HG03354 (cell line): ENCODE measurements at regions not wholly inside any gene's neighbourhood (a gene's known extent, or its start where the extent isn't known, plus 50 kb on each side); places are given as distances from the start of the nearest gene placed in this dataset.
"Not testable (repeated sequence)": the region's sequence is repeated elsewhere in the genome, so short reads cannot be mapped to it uniquely, and the experiment has no call there.

Experiments
- ATAC-seq: cut with Tn5 transposase; IDR thresholded peaks from one replicate; pipeline ENCODE4 v1.9.1; 2021; ENCODE audit warnings: mild to moderate bottlenecking; ENCODE audit not compliant: unreplicated experiment, poor library complexity, severe bottlenecking

DNA sequence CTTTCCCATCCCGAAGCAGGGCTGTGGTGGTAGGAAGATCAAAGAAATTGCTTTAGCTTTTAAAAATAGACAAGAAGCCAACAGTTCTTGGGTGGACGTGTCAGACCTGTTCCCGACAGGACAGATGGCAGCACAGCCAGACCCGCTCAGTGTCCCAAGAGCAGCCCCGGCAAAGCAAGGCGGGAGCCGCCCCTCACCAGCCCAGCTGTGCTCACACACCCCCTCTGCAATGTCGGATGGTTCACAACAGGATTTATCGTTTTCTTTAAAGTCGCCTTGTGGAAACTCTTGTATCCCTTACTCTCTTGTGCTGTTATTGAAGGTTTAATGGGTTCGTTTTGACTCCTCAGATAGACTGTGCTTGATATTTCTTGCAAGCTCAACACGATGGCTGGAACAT is 302.4 kb downstream of the THBS2 start:
- no peak for ATAC-seq

DNA sequence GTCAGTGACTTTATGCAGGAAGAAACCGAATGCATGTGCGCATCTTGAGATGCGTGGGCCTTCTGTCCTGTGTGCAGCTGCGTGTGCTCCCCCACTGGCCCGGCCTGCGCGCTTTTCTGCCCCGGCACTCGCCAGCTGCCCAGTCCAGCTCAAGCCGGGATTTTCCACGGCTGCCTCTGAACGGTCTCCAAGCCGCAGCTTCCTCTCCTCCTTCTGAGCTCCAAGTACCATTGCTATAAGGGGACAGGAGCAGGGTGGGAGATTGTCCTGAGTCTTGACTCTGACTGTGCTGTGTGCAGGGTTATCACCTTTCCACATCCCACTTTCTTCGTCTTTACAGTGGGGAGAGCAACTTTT is 302.8 kb downstream of the THBS2 start:
- ATAC-seq: no peak

DNA sequence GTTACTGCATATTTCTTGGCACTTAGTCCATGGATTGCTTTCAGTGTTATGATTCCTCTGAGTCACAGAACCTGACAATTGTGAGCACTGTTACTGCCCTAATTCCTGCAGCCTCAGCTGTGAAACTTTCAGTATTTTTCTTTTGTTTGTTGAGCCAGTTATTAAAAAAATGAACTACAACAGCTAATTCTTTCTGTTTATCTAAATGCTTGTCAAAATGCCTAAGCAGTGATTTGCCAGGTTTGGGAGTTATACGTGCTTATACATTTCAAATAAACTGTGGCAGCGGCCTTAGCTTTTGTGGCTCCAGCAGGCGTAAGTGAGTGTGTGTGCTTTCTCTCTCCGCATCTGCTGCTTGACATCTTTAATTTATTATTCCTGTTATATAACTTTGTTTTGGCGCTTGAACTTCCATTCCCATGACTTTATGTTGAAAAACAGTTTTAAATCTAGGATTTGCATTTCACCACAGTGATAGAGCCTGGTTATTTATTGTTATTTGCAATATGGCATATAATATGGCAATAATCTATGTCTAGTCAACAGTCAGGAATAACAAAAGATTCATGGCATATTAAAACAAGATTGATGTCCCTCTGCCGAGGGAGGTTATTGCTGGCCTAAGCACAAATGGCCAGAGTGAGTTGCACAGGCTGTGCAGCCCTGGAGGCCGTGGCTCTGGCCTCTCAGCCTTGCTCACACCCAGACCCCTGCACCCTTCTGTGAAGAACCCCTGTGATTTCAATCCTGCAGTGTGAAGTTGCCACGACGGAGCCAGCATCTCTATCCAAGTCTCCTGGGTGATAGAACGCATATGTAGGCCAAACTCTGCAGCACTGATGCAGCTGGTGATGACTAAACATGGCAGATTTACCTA is 303.4 kb downstream of the THBS2 start:
- ATAC-seq: no peak

DNA sequence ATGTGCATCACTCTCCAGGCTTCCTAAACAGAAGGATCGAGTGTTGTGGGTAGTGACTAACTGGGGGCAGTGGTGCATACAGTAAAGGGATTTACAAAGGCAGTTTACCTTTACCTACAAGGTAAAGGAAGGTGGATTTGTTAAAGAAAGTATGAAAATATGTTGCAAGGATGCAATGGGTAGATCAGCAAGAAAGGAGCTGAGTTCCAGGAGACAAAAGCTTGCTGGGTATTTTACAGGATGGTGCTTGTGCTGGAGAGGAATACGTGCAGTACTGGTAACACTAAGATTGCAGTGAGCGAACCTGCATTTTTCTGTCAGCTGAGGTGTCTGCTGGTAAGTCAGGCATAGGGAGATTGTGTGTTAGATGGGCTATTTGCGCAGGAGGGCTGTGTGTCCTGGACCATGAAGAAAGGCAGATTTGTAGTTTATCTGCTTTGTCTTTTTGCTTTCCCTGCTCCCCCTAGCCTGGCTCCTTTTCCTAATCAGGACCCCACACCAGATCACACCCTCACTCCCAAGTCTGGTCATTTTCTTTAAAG is 304.6 kb downstream of the THBS2 start:
- ATAC-seq: no peak

DNA sequence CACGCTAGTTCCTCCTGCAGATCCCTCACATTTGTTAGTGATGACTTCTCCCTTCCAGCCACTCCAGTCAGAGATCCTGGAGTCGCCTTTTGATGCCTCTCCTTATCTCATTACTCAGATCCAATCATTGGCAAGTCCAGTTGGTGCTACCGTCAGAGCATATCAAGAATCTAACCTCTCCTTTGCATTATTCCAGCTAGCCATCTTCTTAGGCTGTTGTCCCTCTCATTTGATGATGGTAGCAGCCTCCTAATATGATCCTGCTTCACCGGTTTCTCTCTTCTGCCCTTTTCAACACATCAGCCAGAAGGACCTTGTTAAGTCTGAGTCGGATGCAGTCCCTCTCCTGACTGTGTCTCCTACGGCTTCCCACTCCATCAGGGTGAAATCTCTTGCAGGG is 305.6 kb downstream of the THBS2 start:
- no peak for ATAC-seq

DNA sequence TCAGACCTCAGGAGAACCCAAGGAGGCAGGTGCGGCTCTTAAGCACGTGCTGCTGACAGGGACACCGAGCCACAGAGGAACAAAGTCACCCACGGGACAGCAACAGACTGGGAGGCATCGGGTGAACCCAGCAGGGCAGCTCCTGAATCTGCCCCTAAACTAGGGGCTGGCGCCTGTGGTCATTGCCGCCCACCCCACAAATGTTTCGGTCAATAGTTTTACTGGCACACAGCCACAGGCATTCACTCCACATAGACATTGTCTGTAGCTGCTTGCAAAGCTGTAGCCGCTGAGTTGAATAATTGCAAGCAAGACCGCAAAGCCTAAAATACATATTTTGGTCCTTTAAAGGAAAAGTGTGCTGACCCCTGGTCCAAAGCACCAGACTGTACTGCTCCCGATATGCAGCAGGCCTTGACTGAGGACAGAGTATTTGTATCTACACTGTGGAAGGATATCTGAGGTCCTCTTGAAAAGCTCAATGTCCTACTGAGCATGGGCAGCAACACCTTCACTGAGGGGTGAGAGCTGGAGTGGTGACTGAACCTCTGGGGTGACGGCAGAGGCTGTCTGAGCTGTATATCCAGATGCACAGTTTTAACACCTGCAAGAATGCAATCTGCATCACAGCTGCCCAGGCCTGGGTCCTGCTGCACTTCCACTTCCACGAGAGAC is 310.3 kb downstream of the THBS2 start:
- no peak for ATAC-seq

DNA sequence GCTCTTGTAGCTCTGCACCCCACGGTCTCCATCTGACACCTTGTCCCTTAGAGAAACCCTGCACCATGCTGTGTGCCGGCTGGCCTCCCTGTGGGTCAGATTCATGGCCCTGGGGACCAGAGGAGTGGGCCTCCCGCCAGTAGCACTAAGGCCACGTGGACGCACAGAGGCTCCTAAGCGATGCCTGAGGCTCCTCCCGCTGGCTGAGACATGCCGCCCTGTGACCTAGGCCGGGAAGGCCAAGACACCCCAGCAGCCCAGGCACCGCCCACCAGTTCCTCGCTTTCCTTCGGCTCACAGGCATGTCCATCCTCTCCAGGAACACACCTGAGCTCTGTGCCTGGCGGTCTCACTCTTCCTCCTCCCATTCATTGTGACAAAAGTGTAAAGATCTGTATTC is 311.0 kb downstream of the THBS2 start:
- ATAC-seq: no peak

DNA sequence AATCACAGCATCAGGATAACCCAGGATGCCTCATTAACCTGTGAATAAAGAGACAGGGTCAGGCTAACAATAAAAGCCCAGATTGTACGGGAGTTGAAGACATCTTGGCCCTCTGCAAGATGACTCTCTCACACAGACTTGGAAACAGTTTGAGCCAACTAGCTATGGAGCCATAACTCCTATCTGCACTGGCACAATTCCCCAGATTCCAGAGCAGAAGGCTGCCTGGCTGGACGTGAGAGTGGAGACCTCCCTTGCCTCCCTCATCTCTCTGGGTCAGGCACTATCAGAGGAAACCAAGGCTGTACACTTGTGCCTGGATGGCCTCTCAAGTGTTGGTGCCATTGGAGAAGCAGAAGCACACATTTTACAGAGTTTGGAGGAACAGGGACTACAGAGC is 312.6 kb downstream of the THBS2 start:
- ATAC-seq: no peak

DNA sequence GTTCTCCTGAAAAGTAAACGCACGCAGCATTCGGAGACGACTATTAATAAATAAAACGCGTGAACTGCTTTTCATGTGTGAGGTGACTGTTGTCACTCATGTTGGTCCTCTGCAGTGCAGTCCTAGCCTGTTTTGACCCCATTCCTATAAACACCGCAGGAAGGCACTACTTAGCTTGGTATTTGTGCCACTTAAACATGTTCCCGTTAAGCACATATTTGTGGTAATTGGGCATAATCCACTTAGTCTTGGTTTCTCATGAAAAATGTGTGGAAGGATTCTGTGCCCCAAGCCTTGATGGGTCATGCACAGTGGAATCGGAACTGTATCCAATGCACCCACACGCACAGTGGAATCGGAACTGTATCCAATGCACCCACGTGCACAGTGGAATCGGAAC is 313.9 kb downstream of the THBS2 start:
- ATAC-seq: no peak

DNA sequence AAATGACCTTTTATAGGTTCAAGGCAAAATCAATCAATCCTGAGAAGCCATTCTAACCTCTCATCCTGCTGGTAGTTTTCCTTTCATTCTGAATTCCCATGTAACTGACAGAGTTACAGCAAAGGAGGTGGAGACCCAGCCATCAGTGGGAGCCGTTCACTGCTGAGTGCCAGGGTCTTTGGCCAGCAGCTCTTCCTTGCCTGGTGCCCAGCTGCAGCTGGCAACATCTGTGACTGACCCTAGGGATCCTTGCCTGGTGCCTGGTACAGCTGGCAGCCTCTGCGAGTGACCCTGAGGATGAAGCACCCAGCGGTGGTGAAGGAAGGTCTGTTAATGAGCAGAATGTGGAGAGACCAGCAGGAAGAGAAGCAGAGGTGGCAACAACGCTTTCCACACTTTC is 314.6 kb downstream of the THBS2 start:
- no peak for ATAC-seq

DNA sequence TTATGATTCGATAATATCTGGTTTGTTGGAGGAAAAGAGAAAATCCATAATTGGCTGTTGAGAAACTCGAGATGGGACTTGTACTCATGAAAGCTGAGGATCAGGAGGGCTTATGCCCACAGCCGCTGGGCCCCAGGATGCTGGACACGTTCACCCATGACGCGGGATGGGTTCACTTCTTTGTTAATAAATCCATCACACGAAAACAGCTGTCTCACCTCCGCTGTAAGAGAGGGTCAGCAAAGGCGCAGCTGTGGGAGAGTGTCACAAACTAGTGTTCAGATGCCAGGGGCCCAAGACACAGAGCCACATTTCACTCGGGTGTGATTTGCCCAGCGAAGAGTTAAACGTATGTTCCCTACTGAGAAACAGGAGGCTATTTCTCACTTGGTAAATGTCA is 315.1 kb downstream of the THBS2 start:
- ATAC-seq: no peak

DNA sequence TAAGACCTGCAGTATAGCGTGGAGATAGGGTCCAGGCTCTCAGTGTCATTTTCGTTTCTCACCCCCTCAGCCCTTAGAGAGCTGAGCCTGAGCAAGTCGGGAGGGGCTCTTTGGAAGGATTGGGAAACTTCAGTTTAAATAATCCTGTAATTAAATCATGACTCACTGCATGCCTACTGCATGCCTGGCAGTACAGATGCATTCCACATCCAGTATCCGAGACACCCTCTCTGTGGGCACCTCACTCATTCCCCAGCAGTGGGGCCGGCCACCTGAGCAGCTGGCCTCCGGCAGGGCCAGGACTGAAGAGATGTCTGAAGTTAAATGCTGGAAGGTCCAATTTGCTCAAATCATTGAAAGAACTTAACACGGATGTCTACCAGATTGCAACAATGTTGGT is 316.6 kb downstream of the THBS2 start:
- no peak for ATAC-seq

DNA sequence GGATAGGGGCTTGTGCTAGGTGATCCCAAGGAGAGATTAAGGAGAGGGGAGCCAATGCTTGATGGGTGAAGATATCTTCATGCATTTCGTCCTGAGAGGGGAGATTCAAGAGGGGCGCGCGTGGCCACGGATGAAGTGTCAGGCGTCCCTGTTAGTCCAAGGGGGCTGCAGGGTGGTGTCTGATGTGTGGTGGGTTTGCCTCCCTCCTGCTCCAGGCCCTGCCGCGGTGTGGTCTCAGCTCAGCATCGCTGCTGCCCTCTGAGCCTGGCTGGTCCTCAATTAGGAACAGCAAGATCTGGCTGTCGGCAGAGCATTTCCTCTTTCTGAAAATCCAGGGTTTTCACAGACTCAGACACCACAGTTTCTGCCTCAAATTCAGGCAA is 318.0 kb downstream of the THBS2 start:
- no peak for ATAC-seq

DNA sequence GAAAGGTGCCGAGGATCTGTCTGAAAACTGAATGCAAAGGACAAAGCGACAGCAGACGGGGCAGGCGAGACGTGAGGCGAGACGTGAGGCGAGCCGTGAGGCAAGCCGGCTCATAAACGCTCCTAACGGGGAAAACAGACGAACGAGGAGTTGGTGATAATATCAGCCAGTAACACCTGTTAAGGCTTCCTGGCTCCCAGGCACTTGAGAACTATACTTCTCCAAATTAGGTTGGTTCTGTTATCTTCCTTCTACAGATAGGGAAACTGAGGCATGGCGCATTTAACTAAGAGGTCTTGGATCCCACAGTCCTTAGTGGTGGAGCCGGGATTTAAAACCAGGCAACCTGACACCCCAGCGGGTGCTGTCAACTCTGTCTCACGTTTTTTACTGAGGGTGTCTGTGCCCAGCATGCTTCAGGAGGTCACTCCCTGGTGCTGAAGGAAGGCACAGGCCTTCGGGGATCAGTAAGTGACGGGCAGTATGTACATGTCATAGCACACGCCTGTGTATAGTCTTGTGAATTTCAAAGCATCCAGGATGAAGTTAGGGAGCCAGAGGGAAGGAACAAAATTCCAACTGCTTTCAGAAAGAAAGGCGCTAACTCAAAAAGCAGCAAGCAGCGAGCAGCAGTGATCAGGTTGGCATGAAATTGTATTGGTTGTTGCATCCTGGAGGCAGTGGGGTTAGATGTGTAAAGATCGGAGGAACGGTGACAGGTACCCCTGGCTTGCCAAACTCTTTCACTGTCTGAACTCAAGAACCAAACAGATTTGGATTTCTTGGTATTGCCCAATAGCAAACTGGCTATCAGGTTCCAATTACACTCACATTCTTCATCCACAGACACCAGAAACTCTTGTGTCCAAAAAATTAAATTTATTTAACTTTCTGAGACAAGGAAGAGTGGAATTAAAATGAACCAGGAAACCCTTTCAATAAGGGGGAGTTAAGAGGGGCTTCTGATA is 318.7 kb downstream of the THBS2 start:
- no peak for ATAC-seq

DNA sequence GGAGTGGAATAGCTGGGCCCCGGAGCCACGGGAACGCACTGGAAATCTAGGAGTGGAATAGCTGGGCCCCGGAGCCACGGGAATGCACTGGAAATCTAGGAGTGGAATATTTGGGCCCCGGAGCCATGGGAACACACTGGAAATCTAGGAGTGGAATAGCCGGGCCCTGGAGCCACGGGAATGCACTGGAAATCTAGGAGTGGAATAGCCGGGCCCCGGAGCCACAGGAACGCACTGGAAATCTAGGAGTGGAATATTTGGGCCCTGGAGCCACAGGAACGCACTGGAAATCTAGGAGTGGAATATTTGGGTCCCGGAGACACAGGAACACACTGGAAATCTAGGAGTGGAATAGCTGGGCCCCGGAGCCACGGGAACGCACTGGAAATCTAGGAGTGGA is 321.5 kb downstream of the THBS2 start:
- not testable (repeated sequence) for ATAC-seq

DNA sequence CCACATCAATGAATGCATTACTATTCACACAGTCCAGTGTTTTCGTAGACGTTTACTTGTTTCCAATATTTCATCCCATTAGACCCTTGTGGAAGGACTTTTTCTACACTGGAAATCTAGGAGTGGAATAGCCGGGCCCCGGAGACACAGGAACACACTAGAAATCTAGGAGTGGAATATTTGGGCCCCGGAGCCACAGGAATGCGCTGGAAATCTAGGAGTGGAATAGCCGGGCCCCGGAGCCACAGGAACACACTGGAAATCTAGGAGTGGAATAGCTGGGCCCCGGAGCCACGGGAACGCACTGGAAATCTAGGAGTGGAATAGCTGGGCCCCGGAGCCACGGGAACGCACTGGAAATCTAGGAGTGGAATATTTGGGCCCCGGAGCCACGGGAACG is 322.6 kb downstream of the THBS2 start:
- not testable (repeated sequence) for ATAC-seq

DNA sequence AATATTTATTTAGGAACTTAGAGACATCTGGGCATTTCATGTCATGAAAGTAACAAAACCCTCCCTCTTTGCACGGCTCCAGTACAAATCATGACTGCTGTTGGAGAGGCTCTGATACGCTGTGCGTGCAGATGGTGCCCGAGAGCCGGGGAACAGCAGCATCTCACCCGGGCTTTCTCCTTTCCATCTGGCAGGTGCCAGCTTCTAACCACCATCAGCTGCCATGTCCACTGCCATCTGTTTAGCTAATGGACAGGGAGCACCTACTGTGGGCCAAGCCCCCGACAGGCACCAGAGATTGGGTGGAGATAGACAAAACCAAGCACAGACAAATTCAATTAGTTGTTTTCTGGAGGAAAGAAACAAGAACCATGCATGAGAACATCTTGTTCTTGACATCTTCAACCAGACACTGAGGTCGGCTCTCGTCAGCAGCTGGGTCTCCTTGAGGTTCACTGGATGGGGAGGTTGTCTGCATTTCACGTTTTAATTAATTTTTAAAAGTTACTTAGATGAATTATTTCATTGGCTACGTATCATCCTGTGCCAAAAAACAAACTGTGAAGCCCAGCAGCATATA is 323.7 kb downstream of the THBS2 start:
- ATAC-seq: no peak

DNA sequence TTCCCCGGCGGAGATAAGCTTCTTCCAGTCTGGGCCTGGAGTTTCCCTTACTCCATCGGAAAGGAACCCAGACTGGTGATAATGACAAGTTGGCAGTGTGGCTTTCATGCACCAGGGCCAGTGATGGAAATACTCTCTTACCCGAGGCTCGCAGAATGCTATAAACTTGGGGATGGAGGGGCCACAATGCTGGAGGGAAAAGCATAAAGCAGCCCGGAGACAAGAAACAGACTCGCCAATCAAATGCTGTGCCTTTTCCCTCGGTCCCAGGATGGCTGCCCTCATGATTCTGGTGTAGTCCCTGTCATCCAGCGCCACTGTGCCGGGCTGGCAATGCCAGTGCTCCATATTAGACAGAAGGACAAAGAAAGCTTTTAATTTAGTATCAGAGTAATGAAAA is 325.6 kb downstream of the THBS2 start:
- ATAC-seq: no peak

DNA sequence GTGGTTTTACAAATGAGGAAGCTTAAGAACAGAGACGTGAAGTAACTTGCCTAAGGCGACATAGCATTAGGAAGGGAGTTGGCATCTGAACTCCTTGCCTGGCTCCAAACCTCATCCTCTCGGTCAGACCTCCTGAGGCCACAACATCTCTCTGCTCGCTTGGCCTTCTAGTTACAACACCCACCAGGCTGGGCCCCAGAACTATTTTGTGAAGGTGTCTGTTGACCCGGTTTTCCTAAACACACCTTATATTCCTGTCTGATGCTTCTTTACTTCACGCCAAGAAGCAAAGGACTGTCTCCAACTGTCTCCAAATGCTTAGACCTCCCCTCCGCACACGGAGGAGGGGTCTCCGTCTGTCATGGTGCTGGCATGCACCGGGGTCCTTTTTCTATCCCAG is 326.6 kb downstream of the THBS2 start:
- no peak for ATAC-seq

DNA sequence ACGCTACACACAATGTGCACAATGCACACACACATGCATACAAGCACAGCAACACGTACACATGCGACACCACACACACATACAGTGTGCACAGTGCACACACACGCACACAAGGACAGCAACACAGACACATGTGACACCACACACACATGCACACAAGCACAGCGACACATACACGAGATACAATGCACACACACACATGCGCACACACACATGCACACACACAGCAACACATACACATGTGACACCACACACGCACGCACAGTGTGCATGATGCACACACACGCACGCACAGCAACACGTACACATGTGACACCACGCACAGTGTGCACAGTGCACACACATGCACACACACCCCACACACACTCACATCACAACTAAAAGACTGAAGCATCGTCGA is 327.3 kb downstream of the THBS2 start:
- ATAC-seq: no peak
